Left lung (tissue), 4 donors: ENCODE measurements at regions not wholly inside any gene's neighbourhood (a gene's known extent, or its start where the extent isn't known, plus 50 kb on each side); places are given as distances from the start of the nearest gene placed in this dataset.

Source experiments
- ATAC-seq: fragments of 200-7000 bp; cut with Tn5 transposase; one replicate; pipeline ENCODE4 v1.9.1; 2020; ENCODE audit warnings: moderate library complexity
- DNase-seq, 4 donors: peaks; one replicate each; pipeline ENCODE4 v3.0.0-alpha.2; 2013 to 2020
- H3K27ac ChIP-seq, 2 donors: fragments of 200-600 bp; sonication (generic) in 1 of 2; one replicate each; pipeline versions ENCODE4 v1.5.0 to v1.8.0; 2020 to 2021
- H3K27me3 ChIP-seq, 2 donors: fragments of 200-600 bp; sonication (generic) in 1 of 2; one replicate each; pipeline versions ENCODE4 v1.5.0 to v1.8.0; 2020 to 2021
- H3K36me3 ChIP-seq, 2 donors: fragments of 200-600 bp; sonication (generic) in 1 of 2; one replicate each; pipeline versions ENCODE4 v1.5.0 to v1.8.0; 2020 to 2021
- H3K4me1 ChIP-seq, 2 donors: fragments of 200-600 bp; one replicate each; pipeline ENCODE4 v1.8.0; 2021
- H3K4me3 ChIP-seq, 2 donors: fragments of 200-600 bp; sonication (generic) in 1 of 2; one replicate each; pipeline versions ENCODE4 v1.5.0 to v1.8.0; 2020 to 2021; ENCODE audit warnings: mild to moderate bottlenecking in 1 of 2
- H3K9me3 ChIP-seq, 2 donors: fragments of 200-600 bp; sonication (generic) in 1 of 2; one replicate each; pipeline versions ENCODE4 v1.5.0 to v1.8.0; 2020 to 2021
- CTCF ChIP-seq, 2 donors: fragments of 200-600 bp; sonication (generic) in 1 of 2; IDR thresholded peaks; one replicate each; pipeline versions ENCODE4 v1.5.0 to v1.8.0; 2021; ENCODE audit warnings: antibody characterized with exemption in 2 of 2
- intact Hi-C, 2 donors: fragments of 100-400 bp; cut with DNase I; formaldehyde crosslinking; loops; one replicate each; pipeline versions ENCODE4 v1.11.2 to v1.14.2; 2022
- donor health status: DM: no; HTN: yes; CAD: no.
- donor health status: DM: no; HTN: no; CAD: no.

DNA sequence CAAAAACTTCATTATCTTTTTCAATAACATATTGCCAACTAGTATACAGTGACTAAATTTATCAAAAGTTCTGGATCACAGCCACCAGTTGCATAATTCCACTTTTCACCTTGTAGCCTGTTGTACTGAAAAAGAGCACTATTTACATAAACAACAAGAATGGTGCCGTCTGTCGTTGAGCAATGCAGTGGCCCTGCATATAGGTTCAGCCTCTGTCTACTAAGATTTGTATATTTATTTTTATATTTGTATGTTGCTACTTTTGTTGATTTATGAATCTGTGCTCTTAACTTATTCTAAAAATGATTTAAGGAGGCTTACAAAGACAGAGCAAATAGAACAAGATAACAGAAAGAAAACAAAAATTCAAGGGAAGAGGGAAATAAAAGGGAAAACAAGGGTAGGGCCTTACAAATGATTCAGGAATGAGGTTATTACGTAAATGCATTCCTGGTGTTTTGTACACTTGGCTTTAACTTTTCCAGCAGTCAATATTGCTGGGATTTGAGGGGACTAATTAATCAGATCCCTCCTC, 257.6 kb upstream of the STT3B start:
- ATAC-seq: peak; percentile 80
- intact Hi-C loops: no loop called here
- Histone ChIP-seq H3K36me3 (no peaks in the 10 kb centered on the region), H3K4me1 (peaks cover 0 to 6% of the 10 kb centered on the region in 2 donors), H3K9me3 (no peaks in the 10 kb centered on the region), H3K4me3 (no peak overlapping the region), H3K27ac (peak overlapping the region; percentile 28 to 48), H3K27me3 (no peaks in the 10 kb centered on the region)
- peak in 1 of 4 donors; percentile 31 for DNase-seq
- TF ChIP-seq CTCF (IDR thresholded peaks at IDR 0.05): no peak

- H3K4me1 ChIP-seq: peaks cover 0 to 6% of the 10 kb centered on the region in 2 donors
- no peaks in the 10 kb centered on the region for H3K36me3 ChIP-seq
- H3K9me3 ChIP-seq: no peaks in the 10 kb centered on the region
- intact Hi-C loops: no loop called here
- H3K27ac ChIP-seq: peak overlapping the region; percentile 28 to 48
- no peaks in the 10 kb centered on the region for H3K27me3 ChIP-seq
- DNase-seq: no peak
- no peak overlapping the region for H3K4me3 ChIP-seq
- TF ChIP-seq CTCF (IDR thresholded peaks at IDR 0.05): no peak
- peak; percentile 20 for ATAC-seq
Observed at GRCh38 chr3:31275583-31275982, 257.1 kb upstream of the STT3B start.

GRCh38 chr3:31277582-31277981, 255.1 kb upstream of the STT3B start:
- Histone ChIP-seq H3K27ac (no peak overlapping the region), H3K9me3 (no peaks in the 10 kb centered on the region), H3K27me3 (no peaks in the 10 kb centered on the region), H3K4me3 (no peak overlapping the region), H3K36me3 (no peaks in the 10 kb centered on the region), H3K4me1 (peaks cover 0 to 6% of the 10 kb centered on the region in 2 donors)
- no peak for DNase-seq
- no peak for TF ChIP-seq CTCF (IDR thresholded peaks at IDR 0.05)
- no peak for ATAC-seq
- intact Hi-C loops: no loop called here

DNA sequence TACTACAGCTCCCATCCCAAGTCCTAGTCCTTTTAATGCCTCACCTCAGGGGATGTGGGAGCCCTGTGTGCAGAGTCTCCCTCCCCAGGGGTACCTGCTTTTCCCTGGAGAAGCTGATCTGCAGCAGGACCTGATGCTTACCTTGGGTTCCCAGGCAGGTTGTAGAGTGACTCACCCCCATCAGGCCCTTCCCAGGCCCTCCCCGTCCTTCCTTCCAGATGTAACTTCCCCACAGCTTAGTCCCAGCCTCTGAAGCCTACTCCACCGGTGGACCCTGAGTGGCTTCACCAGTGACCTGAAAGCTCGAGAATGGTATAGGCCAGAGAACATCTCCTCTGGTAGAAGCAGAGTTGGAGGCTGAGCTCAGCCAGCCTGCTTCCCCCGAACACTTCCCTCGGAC, 254.2 kb upstream of the STT3B start:
- no peaks in the 10 kb centered on the region for H3K27me3 ChIP-seq
- H3K36me3 ChIP-seq: no peaks in the 10 kb centered on the region
- no peak for ATAC-seq
- no peaks in the 10 kb centered on the region for H3K9me3 ChIP-seq
- H3K27ac ChIP-seq: no peak overlapping the region
- TF ChIP-seq CTCF (IDR thresholded peaks at IDR 0.05): no peak
- H3K4me1 ChIP-seq: peaks cover 0 to 6% of the 10 kb centered on the region in 2 donors
- intact Hi-C loops: no loop called here
- DNase-seq: no peak
- H3K4me3 ChIP-seq: no peak overlapping the region

DNA sequence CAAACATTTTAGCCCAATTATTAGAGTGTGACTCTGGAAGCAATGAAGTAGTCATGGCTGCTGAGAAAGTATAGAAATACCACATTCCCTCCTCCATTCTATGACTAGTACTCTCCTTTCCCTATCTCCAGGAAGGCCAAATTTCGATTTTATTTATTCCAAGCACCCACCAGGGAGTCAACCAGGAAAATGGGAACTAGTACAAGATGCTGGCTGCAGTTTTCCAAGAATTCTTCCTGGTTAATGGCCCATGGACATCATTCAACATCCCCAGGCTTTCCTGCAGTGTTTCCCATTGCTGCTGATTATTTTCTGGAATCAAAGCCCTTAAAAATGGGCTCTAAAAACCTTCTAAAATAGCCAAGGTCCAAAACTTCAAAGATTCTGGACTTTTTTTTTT, 247.9 kb upstream of the STT3B start:
- no peak for ATAC-seq
- intact Hi-C loops: no loop called here
- DNase-seq: no peak
- no peaks in the 10 kb centered on the region for H3K36me3 ChIP-seq
- TF ChIP-seq CTCF (IDR thresholded peaks at IDR 0.05): no peak
- no peaks in the 10 kb centered on the region for H3K9me3 ChIP-seq
- H3K4me3 ChIP-seq: no peak overlapping the region
- H3K4me1 ChIP-seq: peaks cover 4 to 10% of the 10 kb centered on the region in 2 donors
- no peaks in the 10 kb centered on the region for H3K27me3 ChIP-seq
- H3K27ac ChIP-seq: no peak overlapping the region
